ENCODE measurements at regions not wholly inside any gene's neighbourhood (a gene's known extent, or its start where the extent isn't known, plus 50 kb on each side); places are given as distances from the start of the nearest gene placed in this dataset.

GRCh38 chr14:44099743-44100488, 407.2 kb downstream of the FSCB start:
- no peak overlapping the region for H3K4me3 ChIP-seq (ENCODE audit: low read depth, low read length)
- no peak for TF ChIP-seq CTCF (IDR thresholded peaks at IDR 0.05; ENCODE audit: low read depth, low read length)

- H3K4me3 ChIP-seq (ENCODE audit: low read depth, low read length) = no peak overlapping the region
- no peak for TF ChIP-seq CTCF (IDR thresholded peaks at IDR 0.05; ENCODE audit: low read depth, low read length)
Observed at GRCh38 chr14:44081146-44081545, 425.9 kb downstream of the FSCB start.

DNA sequence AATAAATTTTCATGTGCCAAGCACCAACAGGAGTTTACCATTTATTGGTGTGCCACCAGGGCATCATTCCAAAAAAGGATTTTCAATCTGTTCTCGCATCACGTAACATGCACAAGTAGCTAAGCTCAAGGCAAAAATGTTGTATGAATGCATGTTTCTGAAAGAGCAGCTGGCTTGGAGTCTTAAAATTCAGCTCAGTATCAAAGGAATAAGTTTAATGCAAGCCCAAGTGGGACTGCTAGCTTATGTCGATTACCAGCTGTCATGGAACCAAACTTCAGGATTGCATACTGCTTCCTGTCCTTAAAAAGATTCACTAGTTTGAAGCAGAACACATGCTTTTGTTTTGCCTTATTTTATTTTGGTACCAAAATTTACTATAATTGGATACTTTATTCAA, 437.0 kb downstream of the FSCB start:
- TF ChIP-seq CTCF (IDR thresholded peaks at IDR 0.05; ENCODE audit: low read depth, low read length) = no peak
- no peak overlapping the region for H3K4me3 ChIP-seq (ENCODE audit: low read depth, low read length)

- TF ChIP-seq CTCF (IDR thresholded peaks at IDR 0.05; ENCODE audit: low read depth, low read length) = no peak
- H3K4me3 ChIP-seq (ENCODE audit: low read depth, low read length) = no peak overlapping the region
Observed at GRCh38 chr14:44053422-44053821, 453.7 kb downstream of the FSCB start.

- TF ChIP-seq CTCF (IDR thresholded peaks at IDR 0.05; ENCODE audit: low read depth, low read length) = no peak
- no peak overlapping the region for H3K4me3 ChIP-seq (ENCODE audit: low read depth, low read length)
Observed at GRCh38 chr14:44041700-44042099, 465.4 kb downstream of the FSCB start.

DNA sequence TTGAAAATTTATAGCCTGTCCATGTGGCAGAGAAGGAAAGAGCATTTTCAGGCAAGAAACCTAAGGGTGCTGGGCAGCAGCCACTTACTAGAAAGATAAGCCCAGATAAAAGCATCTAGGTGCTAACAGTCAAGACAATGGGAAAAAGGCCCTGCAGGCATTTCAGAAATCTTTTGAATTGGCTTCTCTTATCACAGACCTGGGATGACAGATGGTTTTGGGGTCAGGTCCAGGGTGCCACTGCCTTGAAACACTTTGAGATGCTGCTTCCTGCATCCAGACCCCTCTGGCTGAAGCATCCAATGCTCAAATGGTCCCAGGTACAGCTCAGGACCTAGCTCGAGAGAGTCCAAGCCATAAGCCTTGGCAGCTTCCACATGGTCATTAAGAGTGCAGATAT, 466.5 kb downstream of the FSCB start:
- no peak for TF ChIP-seq CTCF (IDR thresholded peaks at IDR 0.05; ENCODE audit: low read depth, low read length)
- no peak overlapping the region for H3K4me3 ChIP-seq (ENCODE audit: low read depth, low read length)

GRCh38 chr14:44036248-44036647, 470.8 kb downstream of the FSCB start:
- no peak for TF ChIP-seq CTCF (IDR thresholded peaks at IDR 0.05; ENCODE audit: low read depth, low read length)
- H3K4me3 ChIP-seq (ENCODE audit: low read depth, low read length) = no peak overlapping the region

Measured in WI38 (cell line).